Adrenal gland (tissue), 5 donors: ENCODE measurements at regions not wholly inside any gene's neighbourhood (a gene's known extent, or its start where the extent isn't known, plus 50 kb on each side); places are given as distances from the start of the nearest gene placed in this dataset.

Experiments used
- CTCF ChIP-seq, 6 experiments: fragments of 450-650 bp in 4 of 6; fragments of 200-600 bp in 2 of 6; sonication (generic) in 1 of 6; IDR thresholded peaks; 1 replicate in 5 of 6; 2 replicates in 1 of 6; pipeline versions ENCODE4 v1.5.1 to v1.8.0; 2016 to 2021; ENCODE audit warnings: antibody characterized with exemption in 6 of 6, mild to moderate bottlenecking in 2 of 6, moderate library complexity in 1 of 6
- POLR2A ChIP-seq, 2 donors: fragments of 450-650 bp; IDR thresholded peaks; one replicate each; pipeline ENCODE4 v1.6.1; 2017; ENCODE audit warnings: antibody characterized with exemption in 2 of 2, mild to moderate bottlenecking in 2 of 2, moderate library complexity in 1 of 2
- donor health status: DM: no; HTN: no; CAD: no.

GRCh38 chr6:6764764-6765434 lies 176.4 kb downstream of the LY86 start:
- no peak for TF ChIP-seq POLR2A (IDR thresholded peaks at IDR 0.05)
- TF ChIP-seq CTCF (IDR thresholded peaks at IDR 0.05) = no peak
